GM12873 (cell line): ENCODE measurements at regions not wholly inside any gene's neighbourhood (a gene's known extent, or its start where the extent isn't known, plus 50 kb on each side); places are given as distances from the start of the nearest gene placed in this dataset.

Source experiments
- CTCF ChIP-seq: IDR thresholded peaks from 2 replicates; pipeline ENCODE4 v1.5.1; 2012; ENCODE audit warnings: low read depth, mild to moderate bottlenecking, moderate library complexity, low read length, control low read depth; ENCODE audit not compliant: insufficient read depth; ENCODE audit errors: missing control alignments

DNA sequence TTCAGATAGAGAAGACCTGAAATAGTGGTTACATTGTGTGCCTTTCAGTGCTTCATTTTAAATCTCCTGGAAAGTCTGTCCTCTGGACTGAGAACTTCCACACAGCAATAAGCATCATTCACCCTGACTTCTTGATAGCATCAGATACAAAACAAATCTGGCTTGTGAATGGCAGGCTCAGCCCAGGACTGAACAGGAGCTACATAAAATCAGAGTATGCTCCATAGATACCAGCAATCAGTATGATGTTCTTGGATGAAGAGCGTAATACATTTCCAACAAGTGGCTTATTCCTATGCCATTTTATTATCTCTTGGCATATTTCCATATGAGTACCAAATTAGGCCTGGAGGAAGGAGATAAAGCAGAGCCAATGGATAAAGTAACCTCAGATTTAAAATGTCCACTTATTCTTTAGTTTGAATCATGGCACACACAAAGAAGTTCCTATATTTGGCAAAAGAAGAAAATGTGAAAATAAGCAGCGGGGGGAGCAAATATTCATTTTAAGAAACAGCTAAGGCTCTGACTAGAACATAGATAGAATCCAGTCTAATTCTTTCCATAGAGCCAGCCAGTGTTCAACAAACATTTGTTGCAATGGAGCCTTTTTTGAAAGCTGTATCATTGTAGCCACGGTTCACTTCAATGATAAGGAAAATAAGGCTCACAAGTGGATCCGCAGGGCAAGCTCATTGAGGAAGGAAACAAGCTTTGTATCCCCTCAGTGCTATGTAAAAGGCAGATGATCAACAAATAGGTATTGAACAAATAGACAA, 230.8 kb upstream of the CHAC2 start:
- TF ChIP-seq CTCF: no peak

GRCh38 chr2:53535234-53535840, 232.3 kb upstream of the CHAC2 start:
- no peak for TF ChIP-seq CTCF

- no peak for TF ChIP-seq CTCF
Measured at GRCh38 chr2:53530126-53530525, 237.5 kb upstream of the CHAC2 start.

DNA sequence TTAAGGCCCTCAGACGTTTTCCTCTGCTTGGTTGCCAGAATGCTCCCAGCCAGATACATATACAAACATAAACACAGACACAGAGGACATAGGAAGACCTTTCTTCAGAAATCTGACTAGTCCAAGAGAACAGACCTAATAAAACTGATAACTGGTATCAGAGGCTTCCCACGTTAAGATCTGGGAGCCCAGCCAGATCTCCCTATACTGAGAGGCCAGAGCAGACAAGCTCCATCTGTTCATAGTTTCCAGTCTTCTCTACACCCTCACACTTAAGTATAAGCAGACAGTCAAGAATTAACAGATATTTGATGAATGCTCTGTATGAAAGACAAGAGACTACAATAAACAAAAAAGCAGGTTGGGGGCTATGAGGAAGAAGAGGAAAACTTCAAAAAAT, 240.5 kb upstream of the CHAC2 start:
- TF ChIP-seq CTCF: no peak

GRCh38 chr2:53519918-53520841, 247.4 kb upstream of the CHAC2 start:
- TF ChIP-seq CTCF: no peak

GRCh38 chr2:53517406-53517805, 250.2 kb upstream of the CHAC2 start:
- no peak for TF ChIP-seq CTCF

GRCh38 chr2:53516650-53517049, 251.0 kb upstream of the CHAC2 start:
- TF ChIP-seq CTCF: no peak
